ENCODE measurements at regions not wholly inside any gene's neighbourhood (a gene's known extent, or its start where the extent isn't known, plus 50 kb on each side); places are given as distances from the start of the nearest gene placed in this dataset.

- TF ChIP-seq CTCF (IDR thresholded peaks at IDR 0.05) (no peak), EZH2 (IDR thresholded peaks at IDR 0.05; ENCODE audit: borderline replicate concordance, insufficient read depth, low read depth, low read length, poor library complexity, severe bottlenecking) (no peak)
These were observed 57.4 kb upstream of the PRRC2C start for GRCh38 chr1:171427852-171428471.
